ENCODE measurements at regions not wholly inside any gene's neighbourhood (a gene's known extent, or its start where the extent isn't known, plus 50 kb on each side); places are given as distances from the start of the nearest gene placed in this dataset.

DNA sequence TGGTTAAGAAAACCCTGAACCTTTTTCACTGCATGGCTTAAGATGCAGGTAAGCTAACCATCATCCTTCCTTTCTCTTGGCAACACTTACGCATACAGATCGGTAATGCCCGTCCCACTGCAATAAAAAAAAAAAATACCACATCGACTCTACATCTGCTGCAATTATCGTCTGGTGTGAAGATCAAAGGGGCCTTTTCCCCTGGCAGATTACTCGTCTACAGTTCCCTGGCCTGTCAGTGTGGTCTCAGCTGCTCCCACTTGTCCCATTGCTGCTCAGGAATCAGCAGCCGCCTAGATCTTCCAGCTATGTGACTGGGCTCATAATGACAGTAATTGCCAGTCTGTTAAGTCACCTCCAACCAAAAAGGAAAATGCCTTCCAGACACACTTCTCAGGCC, 133.1 kb downstream of the SETD4 start:
- TF ChIP-seq ZFP3 (CRISPR knock-in tag; IDR thresholded peaks at IDR 0.05) (no peak), BACH2 (CRISPR knock-in tag; IDR thresholded peaks at IDR 0.05; ENCODE audit: borderline replicate concordance) (no peak), GLIS3 (CRISPR knock-in tag; IDR thresholded peaks at IDR 0.05) (no peak), OSR1 (CRISPR knock-in tag; IDR thresholded peaks at IDR 0.05) (no peak), ZNF8 (CRISPR knock-in tag; IDR thresholded peaks at IDR 0.05) (no peak), PPARA (CRISPR knock-in tag; IDR thresholded peaks at IDR 0.05; ENCODE audit: borderline replicate concordance) (no peak), ARNTL (CRISPR knock-in tag; IDR thresholded peaks at IDR 0.05; ENCODE audit: borderline replicate concordance, low read depth) (no peak)
- TF ChIP-seq, protein P1, sequence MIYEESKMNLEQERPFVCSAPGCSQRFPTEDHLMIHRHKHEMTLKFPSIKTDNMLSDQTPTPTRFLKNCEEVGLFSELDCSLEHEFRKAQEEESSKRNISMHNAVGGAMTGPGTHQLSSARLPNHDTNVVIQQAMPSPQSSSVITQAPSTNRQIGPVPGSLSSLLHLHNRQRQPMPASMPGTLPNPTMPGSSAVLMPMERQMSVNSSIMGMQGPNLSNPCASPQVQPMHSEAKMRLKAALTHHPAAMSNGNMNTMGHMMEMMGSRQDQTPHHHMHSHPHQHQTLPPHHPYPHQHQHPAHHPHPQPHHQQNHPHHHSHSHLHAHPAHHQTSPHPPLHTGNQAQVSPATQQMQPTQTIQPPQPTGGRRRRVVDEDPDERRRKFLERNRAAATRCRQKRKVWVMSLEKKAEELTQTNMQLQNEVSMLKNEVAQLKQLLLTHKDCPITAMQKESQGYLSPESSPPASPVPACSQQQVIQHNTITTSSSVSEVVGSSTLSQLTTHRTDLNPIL (CRISPR knock-in tag; IDR thresholded peaks at IDR 0.05; ENCODE audit: low read depth), result no peak
- TF ChIP-seq, protein P2, sequence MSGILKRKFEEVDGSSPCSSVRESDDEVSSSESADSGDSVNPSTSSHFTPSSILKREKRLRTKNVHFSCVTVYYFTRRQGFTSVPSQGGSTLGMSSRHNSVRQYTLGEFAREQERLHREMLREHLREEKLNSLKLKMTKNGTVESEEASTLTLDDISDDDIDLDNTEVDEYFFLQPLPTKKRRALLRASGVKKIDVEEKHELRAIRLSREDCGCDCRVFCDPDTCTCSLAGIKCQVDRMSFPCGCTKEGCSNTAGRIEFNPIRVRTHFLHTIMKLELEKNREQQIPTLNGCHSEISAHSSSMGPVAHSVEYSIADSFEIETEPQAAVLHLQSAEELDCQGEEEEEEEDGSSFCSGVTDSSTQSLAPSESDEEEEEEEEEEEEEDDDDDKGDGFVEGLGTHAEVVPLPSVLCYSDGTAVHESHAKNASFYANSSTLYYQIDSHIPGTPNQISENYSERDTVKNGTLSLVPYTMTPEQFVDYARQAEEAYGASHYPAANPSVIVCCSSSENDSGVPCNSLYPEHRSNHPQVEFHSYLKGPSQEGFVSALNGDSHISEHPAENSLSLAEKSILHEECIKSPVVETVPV (CRISPR knock-in tag; IDR thresholded peaks at IDR 0.05), result no peak
- TF ChIP-seq, protein P3, sequence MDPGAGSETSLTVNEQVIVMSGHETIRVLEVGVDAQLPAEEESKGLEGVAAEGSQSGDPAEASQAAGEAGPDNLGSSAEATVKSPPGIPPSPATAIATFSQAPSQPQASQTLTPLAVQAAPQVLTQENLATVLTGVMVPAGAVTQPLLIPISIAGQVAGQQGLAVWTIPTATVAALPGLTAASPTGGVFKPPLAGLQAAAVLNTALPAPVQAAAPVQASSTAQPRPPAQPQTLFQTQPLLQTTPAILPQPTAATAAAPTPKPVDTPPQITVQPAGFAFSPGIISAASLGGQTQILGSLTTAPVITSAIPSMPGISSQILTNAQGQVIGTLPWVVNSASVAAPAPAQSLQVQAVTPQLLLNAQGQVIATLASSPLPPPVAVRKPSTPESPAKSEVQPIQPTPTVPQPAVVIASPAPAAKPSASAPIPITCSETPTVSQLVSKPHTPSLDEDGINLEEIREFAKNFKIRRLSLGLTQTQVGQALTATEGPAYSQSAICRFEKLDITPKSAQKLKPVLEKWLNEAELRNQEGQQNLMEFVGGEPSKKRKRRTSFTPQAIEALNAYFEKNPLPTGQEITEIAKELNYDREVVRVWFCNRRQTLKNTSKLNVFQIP (CRISPR knock-in tag; IDR thresholded peaks at IDR 0.05; ENCODE audit: borderline replicate concordance, low read depth), result no peak
- TF ChIP-seq, protein P4, sequence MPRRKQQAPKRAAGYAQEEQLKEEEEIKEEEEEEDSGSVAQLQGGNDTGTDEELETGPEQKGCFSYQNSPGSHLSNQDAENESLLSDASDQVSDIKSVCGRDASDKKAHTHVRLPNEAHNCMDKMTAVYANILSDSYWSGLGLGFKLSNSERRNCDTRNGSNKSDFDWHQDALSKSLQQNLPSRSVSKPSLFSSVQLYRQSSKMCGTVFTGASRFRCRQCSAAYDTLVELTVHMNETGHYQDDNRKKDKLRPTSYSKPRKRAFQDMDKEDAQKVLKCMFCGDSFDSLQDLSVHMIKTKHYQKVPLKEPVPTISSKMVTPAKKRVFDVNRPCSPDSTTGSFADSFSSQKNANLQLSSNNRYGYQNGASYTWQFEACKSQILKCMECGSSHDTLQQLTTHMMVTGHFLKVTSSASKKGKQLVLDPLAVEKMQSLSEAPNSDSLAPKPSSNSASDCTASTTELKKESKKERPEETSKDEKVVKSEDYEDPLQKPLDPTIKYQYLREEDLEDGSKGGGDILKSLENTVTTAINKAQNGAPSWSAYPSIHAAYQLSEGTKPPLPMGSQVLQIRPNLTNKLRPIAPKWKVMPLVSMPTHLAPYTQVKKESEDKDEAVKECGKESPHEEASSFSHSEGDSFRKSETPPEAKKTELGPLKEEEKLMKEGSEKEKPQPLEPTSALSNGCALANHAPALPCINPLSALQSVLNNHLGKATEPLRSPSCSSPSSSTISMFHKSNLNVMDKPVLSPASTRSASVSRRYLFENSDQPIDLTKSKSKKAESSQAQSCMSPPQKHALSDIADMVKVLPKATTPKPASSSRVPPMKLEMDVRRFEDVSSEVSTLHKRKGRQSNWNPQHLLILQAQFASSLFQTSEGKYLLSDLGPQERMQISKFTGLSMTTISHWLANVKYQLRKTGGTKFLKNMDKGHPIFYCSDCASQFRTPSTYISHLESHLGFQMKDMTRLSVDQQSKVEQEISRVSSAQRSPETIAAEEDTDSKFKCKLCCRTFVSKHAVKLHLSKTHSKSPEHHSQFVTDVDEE (CRISPR knock-in tag; IDR thresholded peaks at IDR 0.05), result no peak

Data from SK-N-SH treated with all-trans-retinoic acid at 6 μM for 48 hours (cell line).